Stimulated activated CD8-positive, alpha-beta memory T cell treated with anti-CD3 and anti-CD28 coated beads, Interleukin-4, amount 100 ng/mL, for 48 hours (primary cell): ENCODE measurements at regions not wholly inside any gene's neighbourhood (a gene's known extent, or its start where the extent isn't known, plus 50 kb on each side); places are given as distances from the start of the nearest gene placed in this dataset.
A peak's percentile ranks its signal among the peaks of the same experiment; 100 is the strongest.
"Not testable (repeated sequence)": the region's sequence is repeated elsewhere in the genome, so short reads cannot be mapped to it uniquely, and the experiment has no call there.

ENCODE experiments used
- DNase-seq: peaks from one replicate; pipeline ENCODE4 v3.0.0-alpha.2; 2020

DNA sequence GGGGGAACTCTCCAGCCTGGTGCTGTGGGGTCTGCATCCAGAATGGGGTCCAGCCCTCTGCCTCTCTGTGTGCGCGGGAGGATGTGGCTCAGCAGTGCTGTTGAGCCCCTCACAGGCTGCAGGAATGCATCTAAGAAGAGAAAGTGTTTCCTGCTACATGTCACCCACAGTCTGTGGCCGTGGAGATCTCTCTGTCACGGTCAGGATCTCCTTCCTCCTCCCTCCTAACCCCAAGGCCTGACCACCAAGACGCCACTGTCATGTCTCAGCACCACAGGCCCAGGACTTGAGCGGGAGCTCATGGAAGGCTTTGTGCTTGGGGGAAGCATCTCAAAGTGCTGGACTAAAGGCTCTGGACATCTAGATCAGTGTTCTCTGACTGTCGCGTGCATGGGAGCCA, 90.1 kb downstream of the SREK1 start:
- DNase-seq, result no peak

DNA sequence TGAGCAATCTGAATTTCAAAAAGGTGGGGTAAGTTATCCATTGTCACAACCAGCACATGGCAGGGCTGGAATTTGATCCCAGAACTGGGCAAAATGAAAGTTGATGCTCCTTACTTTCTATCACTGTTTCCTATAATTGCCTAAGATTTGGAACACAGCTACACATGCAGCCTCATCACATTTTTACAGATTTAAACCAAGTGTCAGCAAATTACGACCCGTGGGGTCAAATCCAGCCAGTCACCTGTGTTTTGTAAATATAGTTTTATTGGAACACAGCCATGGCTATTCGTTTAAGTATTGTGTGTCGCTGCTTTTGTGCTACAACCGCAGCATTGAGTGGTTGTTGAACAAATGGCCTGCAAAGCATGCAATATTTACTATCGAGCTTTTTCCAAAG, 94.3 kb downstream of the SREK1 start:
- no peak for DNase-seq

DNA sequence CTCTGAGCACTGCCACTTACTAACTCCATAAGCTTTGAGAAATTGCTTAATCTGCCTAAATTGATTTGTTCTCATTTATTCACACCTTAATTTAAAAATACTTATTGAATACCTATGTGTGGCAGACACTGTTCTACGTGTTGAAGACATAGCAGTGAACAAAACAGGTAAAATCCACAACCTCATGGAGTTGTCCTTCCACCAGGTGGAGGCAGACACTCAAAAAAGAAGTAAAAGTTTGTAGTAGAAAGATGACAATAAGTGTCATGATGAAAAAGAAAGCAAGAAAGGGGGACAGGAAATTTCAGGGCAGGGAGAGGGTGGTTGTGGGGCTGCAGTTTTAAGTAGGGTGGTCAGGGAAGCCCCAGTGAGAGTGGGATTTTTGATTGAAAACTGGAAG, 94.9 kb downstream of the SREK1 start:
- no peak for DNase-seq

DNA sequence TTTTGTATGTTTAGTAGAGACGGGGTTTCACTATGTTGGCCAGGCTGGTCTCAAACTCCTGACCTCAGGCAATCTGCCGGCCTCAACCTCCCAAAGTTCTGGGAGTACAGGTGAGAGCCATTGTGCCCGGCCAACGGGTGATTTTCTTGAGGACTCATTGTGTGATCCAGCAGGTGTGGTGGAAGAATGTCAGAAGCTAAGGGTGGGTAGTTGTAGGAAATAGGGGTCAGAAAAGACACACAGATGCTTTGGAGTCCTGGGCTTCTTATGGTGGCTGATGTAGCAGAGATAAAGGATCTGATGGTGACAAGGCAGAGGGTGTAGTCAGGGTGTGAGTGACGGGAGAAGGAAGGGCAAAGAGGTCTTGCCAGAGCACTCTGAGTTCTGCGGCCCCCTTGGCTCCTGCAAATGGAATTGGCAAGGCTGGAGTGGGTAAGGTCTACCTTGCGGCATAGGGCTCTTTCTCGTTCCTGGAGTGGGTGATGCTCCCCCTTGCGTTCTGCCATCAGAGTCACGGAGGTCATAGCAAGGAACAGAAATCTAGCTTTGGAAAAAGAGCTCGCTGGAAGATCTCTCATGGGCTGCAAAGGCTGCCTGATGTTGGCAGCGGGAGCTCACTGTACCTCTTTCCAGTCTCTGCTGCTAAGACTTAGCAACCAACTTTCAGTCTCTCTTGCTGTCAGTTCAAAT, 97.2 kb downstream of the SREK1 start:
- no peak for DNase-seq

GRCh38 chr5:66242050-66242715, 98.1 kb downstream of the SREK1 start:
- no peak for DNase-seq

DNA sequence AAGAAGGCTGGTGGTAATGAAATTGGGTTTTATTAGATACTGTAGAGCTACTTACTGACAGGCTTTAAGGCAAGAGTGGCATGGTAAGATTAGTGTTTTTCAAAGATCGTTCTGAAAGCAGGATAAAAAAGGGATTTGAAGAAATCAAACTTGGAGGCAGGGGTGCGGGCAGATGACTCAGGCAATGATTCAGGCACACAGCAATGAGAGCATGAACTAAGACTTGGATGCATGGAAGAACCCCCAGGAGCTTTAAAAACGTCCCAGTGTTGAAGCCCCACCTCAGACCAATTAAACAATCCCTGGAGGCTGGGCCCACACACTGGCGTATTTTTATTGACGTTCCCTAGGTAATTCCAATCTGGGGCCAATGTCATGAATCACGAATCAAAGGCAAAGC, 102.5 kb downstream of the SREK1 start:
- no peak for DNase-seq

DNA sequence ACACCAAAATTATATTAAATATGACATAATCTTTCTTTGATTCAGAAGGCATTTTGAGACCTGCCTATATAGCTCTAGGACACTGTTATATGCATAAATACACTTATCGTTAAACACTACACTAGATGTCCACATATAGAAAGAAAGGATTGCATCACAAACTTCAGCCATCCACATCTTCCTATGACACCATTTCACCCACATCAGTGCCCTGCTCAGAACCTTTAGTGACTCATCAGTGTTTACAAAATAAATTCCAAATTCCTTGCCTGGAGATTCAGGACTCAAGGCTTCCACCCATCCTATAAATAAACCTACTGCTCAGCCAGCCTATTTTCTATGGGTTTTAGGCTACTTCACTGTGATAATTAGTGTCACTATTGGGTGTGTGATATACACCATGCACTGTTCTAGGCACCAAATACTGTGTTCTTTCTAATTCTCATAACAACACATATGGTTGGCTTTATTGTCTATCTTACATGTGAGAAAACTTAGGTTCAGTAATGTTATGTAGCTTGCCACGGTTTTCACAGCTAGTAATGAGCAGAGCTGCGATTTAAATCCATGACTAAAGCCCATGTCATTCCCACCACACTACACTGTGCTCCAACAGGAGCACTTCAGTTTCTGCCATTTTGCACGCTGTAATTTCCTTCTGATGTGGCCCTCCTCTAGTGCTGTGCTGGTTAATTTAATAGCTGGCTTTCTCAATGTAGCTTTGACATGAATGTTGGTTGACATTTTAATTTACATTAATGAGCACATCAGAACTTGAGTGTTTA, 103.3 kb downstream of the SREK1 start:
- DNase-seq, result no peak

DNA sequence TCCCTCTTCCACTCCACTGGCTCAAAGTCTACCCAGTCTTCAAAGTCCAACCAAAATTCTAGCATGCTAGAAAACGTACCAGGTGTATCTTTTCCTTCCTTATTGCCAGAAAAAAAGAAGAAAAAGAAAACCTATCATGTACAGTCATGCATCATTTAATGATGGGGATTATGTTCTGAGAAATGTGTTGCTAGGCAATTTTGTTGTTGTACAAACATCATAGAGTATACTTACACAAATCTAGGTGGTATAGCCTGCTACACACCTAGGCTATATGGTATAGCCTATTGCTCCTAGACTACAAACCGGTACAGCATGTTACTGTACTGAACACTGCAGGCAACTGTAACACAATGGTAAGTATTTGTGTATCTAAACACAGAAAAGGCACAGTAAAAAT, 104.8 kb downstream of the SREK1 start:
- DNase-seq, result no peak

DNA sequence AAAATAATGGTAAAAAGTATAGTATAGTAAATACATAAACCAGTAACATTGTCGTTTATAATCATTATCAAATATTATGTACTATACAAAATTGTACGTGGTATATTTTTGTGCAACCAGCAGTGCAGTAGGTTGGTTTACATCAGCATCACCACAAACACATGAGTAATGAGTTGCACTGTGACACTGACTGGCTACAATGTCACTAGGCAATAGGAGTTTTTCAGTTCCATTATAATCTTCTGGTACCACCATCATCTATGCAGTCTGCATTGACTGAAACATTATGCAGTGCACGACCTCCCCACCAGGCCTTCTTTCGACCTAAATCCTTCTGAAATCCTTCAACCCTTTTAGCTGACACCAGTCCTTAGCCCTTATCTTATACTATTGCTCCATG, 105.8 kb downstream of the SREK1 start:
- no peak for DNase-seq

GRCh38 chr5:66252849-66253248, 108.7 kb downstream of the SREK1 start:
- DNase-seq, result no peak

- DNase-seq, result no peak
These were observed 111.6 kb downstream of the SREK1 start for GRCh38 chr5:66255714-66256113.

- no peak for DNase-seq
These were observed 129.0 kb downstream of the SREK1 start for GRCh38 chr5:66273121-66273520.

DNA sequence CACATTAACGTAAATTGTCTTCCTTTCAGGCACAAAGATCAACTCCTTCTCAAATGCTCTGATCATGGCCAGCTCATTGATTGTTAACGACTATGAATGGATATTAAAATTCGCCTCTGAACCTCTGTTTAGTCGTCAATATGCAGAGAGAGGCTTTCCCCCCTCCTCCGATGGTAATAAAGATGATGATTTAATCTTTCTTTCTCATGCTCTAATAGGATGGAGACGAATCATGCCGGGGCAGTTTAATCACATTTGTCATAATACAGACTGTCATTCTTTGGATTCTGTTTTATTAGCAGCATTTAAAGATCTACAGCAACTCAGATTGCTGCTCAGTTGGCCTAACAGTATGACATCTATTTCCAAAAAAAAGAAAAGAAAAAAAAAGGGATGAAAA, 132.9 kb downstream of the SREK1 start:
- no peak for DNase-seq

DNA sequence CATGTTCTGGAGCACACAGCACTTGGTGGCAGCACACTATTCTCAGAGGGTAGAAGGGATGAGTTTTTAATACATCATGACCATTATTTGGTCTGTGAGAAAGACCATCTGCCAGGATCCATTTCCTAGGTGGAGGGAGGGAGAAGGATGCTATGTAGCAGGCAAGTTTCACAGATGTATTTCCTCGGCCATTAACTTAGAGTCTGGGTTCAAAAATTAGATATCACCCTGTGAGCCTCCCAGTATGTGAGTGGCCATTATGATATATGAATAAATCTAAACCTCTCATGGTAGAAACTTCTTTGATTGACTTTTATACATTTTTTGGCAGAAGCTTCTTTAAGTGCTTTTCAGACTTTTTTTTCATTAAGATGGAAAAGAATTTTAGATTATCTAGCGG, 133.9 kb downstream of the SREK1 start:
- DNase-seq, result no peak

- DNase-seq, result no peak
These were observed 137.2 kb downstream of the SREK1 start for GRCh38 chr5:66281294-66281693.

DNA sequence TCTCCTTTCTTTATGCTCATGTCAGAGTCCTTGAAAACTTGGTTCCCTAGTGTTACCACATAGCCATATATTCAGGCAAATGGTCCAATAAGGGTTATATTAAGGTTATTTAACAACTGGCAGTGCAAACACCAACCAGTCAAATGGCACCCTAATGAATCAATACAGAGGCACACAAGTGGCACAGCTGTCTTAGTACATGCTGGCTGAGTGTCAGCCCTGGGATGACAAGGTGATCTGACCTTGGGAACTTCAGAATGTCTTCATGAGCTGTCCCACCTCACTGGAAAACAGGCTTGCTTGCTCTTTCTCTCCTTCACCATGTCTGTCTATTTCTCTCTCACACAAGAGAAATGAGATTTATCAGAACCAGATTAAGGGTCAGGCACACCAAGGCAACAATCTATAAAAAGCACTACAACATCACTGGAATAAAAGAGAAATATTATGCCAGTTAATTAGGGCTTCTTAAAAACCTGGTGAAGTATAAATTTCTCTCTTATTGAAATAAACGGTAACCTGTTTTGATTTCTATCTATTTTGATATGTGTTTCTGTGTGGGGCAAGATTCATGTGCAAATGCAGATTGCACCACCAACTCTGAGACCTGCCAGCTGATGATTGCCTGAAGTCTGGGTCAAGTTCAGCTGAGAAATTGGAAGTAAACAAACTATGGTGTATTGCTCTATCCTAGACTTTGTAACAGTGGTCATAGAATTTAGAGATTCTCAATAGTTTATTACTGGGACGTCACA, 140.7 kb downstream of the SREK1 start:
- DNase-seq, result no peak

DNA sequence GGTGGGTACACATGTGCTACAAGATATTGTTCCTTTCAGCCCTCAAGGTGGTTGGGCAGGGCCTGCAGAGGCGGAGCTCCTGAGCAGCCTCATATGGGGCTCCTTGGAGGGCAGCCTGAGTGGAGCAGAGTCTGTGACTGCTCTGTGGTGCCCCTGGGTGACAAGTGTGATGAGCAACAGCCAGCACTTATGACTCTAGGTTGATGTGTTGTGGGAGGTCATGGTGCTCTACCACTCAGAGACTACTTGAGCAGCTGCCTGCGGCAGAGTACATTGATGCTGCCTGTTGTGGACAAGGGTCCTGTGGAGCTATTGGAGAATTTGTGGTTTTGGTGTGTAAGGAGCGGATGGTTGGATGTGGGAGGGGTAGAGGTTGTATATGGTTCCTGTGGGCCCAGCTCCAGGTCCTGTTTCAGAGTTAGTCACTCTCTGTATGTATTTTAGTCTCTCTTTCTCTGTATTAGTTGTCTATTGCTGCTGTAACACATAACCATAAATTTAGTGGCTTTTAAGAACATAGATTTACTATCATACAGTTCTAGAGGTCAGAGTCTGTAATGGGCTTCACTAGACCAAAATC, 141.3 kb downstream of the SREK1 start:
- peak; percentile 25 for DNase-seq

DNA sequence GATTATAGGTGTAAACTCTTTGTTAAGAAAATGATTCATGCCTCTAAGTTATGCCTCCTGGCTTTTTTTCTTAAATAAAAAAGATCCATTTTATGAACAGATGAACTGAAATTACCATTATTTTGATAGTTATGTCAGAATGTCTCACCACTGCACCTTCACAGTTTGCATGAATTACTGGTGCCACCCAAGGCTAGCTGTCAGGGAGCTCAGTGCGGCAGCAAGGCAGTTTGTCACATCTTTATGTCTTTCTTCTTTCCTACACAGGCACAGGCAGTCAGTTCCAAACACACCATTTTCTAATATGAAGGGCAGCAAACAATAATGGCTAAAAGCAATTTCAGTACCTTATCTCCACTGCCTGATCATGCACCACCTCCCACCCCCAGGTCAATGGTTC, 147.7 kb downstream of the SREK1 start:
- no peak for DNase-seq

DNA sequence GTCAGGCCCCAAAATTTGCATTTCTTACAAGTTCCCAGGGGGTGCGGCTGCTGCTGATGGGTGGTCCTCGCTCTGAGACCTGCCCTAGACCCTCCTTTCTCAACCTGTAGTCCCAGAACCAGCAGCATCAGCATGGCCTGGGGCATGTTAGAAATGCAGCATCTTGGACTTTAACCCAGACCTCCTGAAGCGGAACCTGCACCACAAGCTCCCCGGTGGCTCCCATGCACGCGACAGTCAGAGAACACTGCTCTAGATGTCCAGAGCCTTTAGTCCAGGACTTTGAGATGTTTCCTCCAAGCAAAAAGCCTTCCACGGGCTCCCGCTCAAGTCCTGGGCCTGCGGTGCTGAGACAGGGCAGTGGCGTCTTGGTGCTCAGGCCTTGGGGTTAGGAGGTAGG, 149.8 kb downstream of the SREK1 start:
- not testable (repeated sequence) for DNase-seq

DNA sequence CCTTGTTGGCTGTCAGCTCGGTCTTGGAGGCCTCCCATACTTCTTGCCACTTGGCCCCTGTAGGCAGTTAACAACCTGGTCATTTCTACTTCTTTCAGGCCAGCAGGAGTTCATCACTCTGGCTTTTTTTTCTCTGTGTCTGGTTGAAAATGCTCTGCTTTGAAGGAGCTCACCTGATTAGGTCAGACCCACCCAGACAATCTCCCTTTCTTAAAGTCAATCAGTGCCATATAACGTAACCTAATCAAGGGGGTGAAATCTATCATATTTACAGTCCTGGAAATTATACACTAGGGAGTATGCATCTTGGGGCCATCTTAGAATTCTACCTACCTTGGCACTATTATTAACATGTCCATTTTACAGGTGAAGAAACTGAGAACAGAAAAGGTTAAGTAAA, 155.4 kb downstream of the SREK1 start:
- no peak for DNase-seq

DNA sequence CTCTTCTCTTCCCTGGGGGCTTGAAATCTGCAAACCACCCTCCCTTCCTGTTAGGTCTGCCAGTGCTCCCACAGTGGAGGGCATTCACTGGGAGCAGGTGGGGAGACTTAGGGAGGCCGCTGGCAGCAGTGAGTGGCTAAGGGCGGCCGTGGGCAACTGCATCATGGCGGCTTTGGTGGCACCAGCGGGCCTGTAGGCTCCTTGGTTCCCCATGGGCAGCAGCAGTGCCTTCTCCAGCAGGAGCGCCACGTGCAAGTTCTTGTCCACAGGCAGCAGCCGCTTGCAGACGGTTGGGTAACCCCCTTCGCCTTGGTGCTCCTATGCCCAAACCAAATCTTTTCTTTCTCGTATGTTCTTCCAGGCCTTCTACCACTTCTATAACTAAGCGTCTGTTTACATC, 158.2 kb downstream of the SREK1 start:
- no peak for DNase-seq

GRCh38 chr5:66306105-66306843, 162.2 kb downstream of the SREK1 start:
- peak; percentile 27 for DNase-seq
